Ishikawa (cell line): ENCODE measurements at regions not wholly inside any gene's neighbourhood (a gene's known extent, or its start where the extent isn't known, plus 50 kb on each side); places are given as distances from the start of the nearest gene placed in this dataset.

Source experiments
- NFIC ChIP-seq: IDR thresholded peaks from 2 replicates; pipeline ENCODE4 v1.6.1; 2012
- RAD21 ChIP-seq: IDR thresholded peaks from 2 replicates; pipeline ENCODE4 v1.6.1; 2012; ENCODE audit warnings: low read depth

- TF ChIP-seq NFIC (no peak), RAD21 (no peak)
Measured at GRCh38 chr5:57662991-57663390, 180.4 kb upstream of the ACTBL2 start.
